Fibroblast of villous mesenchyme (primary cell): ENCODE measurements at regions not wholly inside any gene's neighbourhood (a gene's known extent, or its start where the extent isn't known, plus 50 kb on each side); places are given as distances from the start of the nearest gene placed in this dataset.

Source experiments
- DNase-seq: peaks from one replicate; pipeline ENCODE4 v3.0.0-alpha.2; 2010; ENCODE audit warnings: low read depth
- H3K4me3 ChIP-seq: 2 replicates; pipeline ENCODE4 v1.5.1; 2011; ENCODE audit warnings: low read depth, mild to moderate bottlenecking, low read length
- TF ChIP-seq, protein P1 (sequence below): IDR thresholded peaks from 2 replicates; pipeline ENCODE4 v1.5.1; 2012; ENCODE audit warnings: low read depth, mild to moderate bottlenecking, low read length; ENCODE audit not compliant: insufficient read depth

DNA sequence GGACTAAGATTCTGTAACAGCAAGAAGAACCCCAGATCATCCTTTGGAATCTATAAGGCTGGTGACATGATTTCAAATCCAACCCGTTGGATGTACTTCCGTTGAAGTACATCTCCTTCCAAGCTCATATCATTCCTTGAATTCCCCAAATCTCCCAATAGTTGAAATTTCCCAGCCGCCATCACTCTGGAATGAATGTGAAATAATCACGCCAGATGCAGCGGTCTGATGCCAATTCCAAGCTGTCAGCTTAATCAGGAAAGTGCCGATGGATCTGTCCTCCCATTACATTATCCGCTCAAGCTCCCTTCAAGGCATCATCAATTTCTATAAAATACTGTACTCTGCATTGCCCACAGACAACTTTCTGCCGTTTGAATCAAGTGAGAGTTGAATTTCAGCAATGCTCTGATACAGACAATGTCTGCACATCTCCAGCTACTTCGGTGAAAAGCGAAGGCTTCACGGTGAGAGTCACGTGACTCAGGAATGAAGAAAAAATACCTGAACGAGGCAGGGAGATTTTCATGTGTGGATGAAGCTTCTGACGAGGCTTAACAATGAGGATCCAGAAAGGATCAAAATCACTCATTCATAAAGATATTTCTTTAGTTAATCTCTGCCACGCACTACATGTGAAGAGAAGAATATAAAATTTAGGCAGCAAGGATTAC is 663.9 kb downstream of the AJAP1 start:
- TF ChIP-seq, protein P1, sequence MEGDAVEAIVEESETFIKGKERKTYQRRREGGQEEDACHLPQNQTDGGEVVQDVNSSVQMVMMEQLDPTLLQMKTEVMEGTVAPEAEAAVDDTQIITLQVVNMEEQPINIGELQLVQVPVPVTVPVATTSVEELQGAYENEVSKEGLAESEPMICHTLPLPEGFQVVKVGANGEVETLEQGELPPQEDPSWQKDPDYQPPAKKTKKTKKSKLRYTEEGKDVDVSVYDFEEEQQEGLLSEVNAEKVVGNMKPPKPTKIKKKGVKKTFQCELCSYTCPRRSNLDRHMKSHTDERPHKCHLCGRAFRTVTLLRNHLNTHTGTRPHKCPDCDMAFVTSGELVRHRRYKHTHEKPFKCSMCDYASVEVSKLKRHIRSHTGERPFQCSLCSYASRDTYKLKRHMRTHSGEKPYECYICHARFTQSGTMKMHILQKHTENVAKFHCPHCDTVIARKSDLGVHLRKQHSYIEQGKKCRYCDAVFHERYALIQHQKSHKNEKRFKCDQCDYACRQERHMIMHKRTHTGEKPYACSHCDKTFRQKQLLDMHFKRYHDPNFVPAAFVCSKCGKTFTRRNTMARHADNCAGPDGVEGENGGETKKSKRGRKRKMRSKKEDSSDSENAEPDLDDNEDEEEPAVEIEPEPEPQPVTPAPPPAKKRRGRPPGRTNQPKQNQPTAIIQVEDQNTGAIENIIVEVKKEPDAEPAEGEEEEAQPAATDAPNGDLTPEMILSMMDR, result no peak
- DNase-seq, result no peak
- no peak overlapping the region for H3K4me3 ChIP-seq

DNA sequence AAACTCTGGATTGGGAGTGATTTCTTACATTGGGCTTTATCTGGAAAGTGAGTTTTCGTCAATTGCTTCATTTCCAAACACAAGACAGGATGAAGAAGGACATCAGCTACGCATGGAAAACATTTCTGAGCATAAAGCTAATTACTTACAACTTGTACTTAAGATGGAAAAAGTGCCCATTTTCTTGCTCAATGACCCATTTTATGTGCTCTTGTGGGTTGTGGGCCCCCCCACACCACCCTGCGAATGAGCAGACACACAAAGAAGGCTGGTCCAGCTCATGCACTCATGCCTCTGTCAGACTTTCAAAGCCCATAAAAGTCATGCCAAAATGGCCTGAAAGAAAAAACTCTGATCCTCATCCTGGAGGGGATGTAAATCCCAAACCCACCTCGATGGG is 663.0 kb downstream of the AJAP1 start:
- TF ChIP-seq, protein P1, result no peak
- H3K4me3 ChIP-seq, result no peak overlapping the region
- DNase-seq, result no peak

DNA sequence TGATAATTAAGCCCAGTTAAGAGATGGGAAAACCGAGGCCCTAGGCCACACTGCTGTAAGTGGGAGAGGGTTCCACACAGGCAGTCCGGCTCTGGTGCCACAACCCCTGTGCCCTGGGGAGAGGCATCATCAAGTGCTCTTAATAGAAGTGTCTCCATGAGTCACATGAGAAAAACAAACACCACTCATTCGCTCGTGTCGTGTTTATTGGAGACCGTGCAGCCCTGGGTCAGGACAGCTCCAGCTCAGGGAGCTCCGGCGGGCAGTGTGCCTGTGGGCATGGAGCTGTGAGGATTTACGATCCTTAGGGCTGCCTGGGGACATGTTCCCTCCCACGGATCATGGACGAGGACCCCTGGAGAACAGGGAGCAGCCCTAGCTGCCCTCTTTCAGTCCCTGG is 658.5 kb downstream of the AJAP1 start:
- TF ChIP-seq, protein P1, result no peak
- DNase-seq, result no peak
- no peak overlapping the region for H3K4me3 ChIP-seq

DNA sequence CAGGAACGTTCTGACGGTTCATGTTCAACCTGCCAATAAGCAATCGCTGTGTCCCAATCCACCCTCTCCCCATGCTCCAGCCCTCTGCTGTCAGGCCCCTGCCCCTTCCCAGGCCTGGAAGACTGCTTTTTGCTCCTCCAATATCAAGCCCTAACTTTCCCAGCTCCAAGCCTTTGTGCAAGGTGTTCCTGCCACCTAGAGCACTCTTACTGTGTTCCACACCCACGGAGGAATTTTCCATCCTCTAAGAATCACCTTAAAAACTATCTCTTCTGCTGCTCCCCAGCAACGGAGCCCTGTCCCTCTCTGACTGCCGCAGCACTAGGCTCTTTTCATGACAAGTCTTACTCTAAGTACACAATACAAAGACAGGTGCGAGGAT is 657.9 kb downstream of the AJAP1 start:
- DNase-seq, result no peak
- no peak overlapping the region for H3K4me3 ChIP-seq
- TF ChIP-seq, protein P1, result no peak

DNA sequence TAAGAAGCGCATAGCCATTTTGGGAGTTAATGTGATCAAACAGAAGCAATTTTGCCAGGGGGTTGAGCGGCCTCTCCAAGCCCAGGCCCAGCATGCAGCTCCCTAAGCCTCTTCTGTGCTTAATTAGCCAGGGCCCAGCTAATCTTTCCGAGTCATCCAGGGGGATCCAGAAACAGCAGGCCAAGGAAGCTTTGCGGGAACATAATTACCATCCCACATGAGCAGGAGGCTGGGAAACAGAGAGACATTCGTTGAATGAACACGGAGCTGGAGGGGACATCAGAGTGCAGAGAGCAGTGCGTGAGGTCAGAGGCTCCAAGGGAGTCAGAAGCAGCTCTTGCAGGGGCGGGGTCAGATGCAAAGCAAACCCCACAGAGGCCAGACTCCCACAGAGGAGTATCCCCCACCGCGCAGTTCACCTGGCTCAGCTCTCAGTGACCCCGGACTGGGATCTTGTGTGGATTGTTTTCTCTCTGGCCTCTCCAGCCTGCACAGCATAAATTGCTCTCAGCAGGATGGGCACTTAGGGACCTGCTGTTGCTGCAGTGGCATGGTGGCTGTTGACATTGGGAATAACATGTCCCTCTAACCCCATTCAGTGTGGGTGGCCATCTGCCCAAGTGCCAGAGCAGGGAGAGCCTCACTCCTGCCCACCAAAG is 657.4 kb downstream of the AJAP1 start:
- no peak overlapping the region for H3K4me3 ChIP-seq
- no peak for DNase-seq
- TF ChIP-seq, protein P1, result no peak

DNA sequence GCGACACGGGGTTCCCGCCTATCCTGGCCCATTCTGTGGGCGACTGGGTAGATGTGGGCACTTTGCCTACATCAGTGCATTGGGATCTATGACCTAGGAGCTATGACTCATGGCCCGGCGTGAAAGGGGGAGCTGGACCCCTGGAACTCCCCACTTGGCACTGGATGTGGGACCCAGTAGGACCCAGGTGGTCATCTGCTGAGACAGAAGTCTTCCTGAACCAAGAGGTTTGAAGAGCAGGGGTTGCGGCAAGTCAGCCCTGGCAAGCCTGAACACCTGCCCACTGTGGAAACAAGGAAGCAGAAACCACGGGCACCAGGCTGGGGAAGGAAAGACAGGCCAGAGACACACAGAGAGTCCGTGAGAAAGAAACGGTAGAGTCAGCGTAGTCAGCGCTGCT is 656.7 kb downstream of the AJAP1 start:
- H3K4me3 ChIP-seq, result no peak overlapping the region
- TF ChIP-seq, protein P1, result no peak
- DNase-seq, result no peak
